Esophagus muscularis mucosa (tissue), 4 donors: ENCODE measurements at regions not wholly inside any gene's neighbourhood (a gene's known extent, or its start where the extent isn't known, plus 50 kb on each side); places are given as distances from the start of the nearest gene placed in this dataset.

ENCODE experiments used
- CTCF ChIP-seq, 3 experiments: fragments of 200-600 bp in 2 of 3; fragments of 450-650 bp in 1 of 3; sonication (generic) in 2 of 3; IDR thresholded peaks; one replicate each; pipeline ENCODE4 v1.5.1; 2017 to 2019; ENCODE audit warnings: antibody characterized with exemption in 3 of 3, mild to moderate bottlenecking in 2 of 3, moderate library complexity in 1 of 3
- EP300 ChIP-seq: sonication (generic); formaldehyde crosslinking; IDR thresholded peaks from one replicate; pipeline ENCODE4 v1.6.1; 2017; ENCODE audit warnings: antibody characterized with exemption
- POLR2A ChIP-seq: fragments of 450-650 bp; IDR thresholded peaks from one replicate; pipeline ENCODE4 v1.6.1; 2017; ENCODE audit warnings: antibody characterized with exemption, moderate library complexity, mild to moderate bottlenecking, low read depth

GRCh38 chr2:132033949-132034348 is 127.8 kb downstream of the ANKRD30BL start:
- no peak for TF ChIP-seq CTCF (IDR thresholded peaks at IDR 0.05)
- no peak for TF ChIP-seq EP300
- no peak for TF ChIP-seq POLR2A
